Stimulated activated CD4-positive, alpha-beta T cell treated with anti-CD3 and anti-CD28 coated beads, Interleukin-1b, Interleukin-23, amount 100 ng/mL, for 24 hours (primary cell): ENCODE measurements at regions not wholly inside any gene's neighbourhood (a gene's known extent, or its start where the extent isn't known, plus 50 kb on each side); places are given as distances from the start of the nearest gene placed in this dataset.

Experiments used
- DNase-seq, 4 experiments: peaks; one replicate each; pipeline ENCODE4 v3.0.0-alpha.2; 2020; ENCODE audit warnings: low read depth in 4 of 4, low spot score in 1 of 4

- no peak for DNase-seq
Observed at GRCh38 chr12:34391771-34392581, 369.7 kb downstream of the ALG10 start.

- no peak for DNase-seq
Observed at GRCh38 chr12:34392741-34393085, 370.4 kb downstream of the ALG10 start.

- DNase-seq = no peak
Observed at GRCh38 chr12:34393086-34393820, 371.0 kb downstream of the ALG10 start.

- DNase-seq = no peak
Observed at GRCh38 chr12:34393821-34394150, 371.5 kb downstream of the ALG10 start.

GRCh38 chr12:34394211-34395055, 372.1 kb downstream of the ALG10 start:
- DNase-seq = no peak

- DNase-seq = no peak
Observed at GRCh38 chr12:34395056-34396005, 373.0 kb downstream of the ALG10 start.

GRCh38 chr12:34396006-34396860, 373.9 kb downstream of the ALG10 start:
- no peak for DNase-seq

- no peak for DNase-seq
Observed at GRCh38 chr12:34396861-34397590, 374.7 kb downstream of the ALG10 start.

- DNase-seq = no peak
Observed at GRCh38 chr12:34397591-34398365, 375.5 kb downstream of the ALG10 start.

GRCh38 chr12:34398366-34398705, 376.0 kb downstream of the ALG10 start:
- DNase-seq = no peak

GRCh38 chr12:34398706-34399630, 376.7 kb downstream of the ALG10 start:
- DNase-seq = no peak

- no peak for DNase-seq
Observed at GRCh38 chr12:34399631-34400410, 377.5 kb downstream of the ALG10 start.

GRCh38 chr12:34400411-34400881, 378.1 kb downstream of the ALG10 start:
- DNase-seq = no peak

- no peak for DNase-seq
Observed at GRCh38 chr12:34400986-34401658, 378.8 kb downstream of the ALG10 start.

- DNase-seq = no peak
Observed at GRCh38 chr12:34401659-34402227, 379.4 kb downstream of the ALG10 start.
